Medulla oblongata (tissue), 1 donor: ENCODE measurements at regions not wholly inside any gene's neighbourhood (a gene's known extent, or its start where the extent isn't known, plus 50 kb on each side); places are given as distances from the start of the nearest gene placed in this dataset.

Source experiments
- DNase-seq: peaks from one replicate; pipeline ENCODE4 v3.0.0-alpha.2; 2015; ENCODE audit errors: extremely low spot score

DNA sequence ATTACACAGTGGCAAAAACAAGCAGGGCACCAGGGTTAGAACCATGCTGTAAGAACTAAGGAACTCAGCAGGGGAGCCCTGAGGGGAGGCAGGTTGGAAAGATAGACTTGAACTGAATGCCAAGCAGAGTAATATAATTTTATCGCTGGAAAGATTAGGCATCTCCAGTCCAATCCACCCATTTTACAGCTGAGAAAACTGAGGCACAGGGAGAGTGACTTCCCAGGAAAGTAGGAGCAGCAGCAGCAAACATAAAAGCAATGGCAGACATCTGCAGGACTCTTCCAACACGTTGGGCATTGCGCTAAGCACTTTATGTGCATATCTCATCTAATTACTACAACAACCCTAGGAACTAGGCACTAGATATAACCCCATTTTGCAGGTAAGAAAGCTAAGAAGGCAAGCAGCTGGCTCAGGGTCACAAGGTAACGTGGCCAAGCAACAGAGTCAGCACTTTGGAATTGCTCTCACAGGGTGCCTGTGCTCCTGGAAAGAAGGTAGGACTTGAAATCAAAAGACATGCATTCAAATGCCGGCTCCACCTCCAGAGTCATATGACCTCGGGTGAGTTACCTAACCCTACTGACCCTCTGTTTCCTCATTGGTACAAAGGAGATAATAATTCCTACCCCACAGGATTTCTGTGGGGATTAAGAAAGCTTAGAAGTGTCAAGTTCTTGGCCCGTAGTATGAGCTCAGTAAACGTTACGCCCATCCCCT is 215.3 kb downstream of the BARX2 start:
- DNase-seq, result no peak

DNA sequence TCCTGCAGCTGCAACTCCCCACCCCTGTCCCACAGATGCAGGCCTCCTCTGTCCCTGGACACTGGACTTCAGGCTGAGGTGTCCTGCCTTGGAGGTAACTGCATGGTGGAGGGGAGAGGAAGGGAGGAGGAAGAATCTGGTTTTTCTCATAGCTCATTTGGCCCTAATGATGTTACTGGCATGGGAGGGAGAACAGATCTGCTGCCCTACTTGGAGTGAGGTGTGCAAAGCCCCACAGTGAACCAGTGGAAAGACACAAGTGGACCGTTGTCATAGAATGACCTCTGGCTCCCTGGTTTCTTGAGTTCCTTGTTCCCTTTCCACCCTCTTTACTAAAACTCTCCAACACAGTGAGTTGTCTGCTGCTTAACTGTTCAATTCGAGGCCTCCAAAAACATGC is 215.9 kb downstream of the BARX2 start:
- no peak for DNase-seq

DNA sequence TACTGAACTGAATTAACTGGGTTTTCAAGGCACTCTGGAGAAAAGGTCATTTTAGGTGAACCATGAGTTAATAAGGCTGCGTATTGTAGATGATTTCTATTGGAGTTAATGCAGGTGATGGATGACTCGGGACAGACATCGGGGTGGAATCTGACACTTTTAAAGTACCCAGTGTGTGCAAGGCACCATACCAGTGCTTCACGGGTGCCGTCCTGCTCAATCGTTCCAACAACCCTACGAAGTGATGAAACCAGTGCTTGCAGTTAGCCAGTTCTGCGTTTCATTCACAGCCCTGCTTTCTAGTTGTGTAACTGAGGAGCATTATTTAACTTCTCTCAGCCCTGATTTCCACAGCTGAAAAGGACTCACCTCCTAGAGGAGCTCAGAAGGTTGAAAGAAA is 216.5 kb downstream of the BARX2 start:
- DNase-seq, result no peak

DNA sequence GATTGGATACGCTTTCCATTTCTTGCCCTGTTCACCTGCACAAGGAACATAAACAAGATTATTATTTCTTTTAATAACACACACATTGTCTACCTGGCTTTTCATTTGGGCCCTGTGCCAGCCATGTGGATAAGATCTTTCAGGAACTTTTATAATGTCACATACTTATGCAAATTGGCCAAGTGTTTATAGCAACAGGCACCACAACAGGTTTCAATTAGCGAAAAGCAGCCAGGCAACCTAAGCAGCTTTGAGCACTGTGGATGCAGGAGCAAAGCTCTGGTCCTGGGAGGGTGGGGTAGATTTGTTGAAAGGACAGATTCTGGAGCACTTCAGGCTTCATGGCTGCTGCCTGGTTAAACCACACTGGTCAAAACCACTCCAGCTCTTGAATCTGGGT is 217.4 kb downstream of the BARX2 start:
- DNase-seq, result no peak

DNA sequence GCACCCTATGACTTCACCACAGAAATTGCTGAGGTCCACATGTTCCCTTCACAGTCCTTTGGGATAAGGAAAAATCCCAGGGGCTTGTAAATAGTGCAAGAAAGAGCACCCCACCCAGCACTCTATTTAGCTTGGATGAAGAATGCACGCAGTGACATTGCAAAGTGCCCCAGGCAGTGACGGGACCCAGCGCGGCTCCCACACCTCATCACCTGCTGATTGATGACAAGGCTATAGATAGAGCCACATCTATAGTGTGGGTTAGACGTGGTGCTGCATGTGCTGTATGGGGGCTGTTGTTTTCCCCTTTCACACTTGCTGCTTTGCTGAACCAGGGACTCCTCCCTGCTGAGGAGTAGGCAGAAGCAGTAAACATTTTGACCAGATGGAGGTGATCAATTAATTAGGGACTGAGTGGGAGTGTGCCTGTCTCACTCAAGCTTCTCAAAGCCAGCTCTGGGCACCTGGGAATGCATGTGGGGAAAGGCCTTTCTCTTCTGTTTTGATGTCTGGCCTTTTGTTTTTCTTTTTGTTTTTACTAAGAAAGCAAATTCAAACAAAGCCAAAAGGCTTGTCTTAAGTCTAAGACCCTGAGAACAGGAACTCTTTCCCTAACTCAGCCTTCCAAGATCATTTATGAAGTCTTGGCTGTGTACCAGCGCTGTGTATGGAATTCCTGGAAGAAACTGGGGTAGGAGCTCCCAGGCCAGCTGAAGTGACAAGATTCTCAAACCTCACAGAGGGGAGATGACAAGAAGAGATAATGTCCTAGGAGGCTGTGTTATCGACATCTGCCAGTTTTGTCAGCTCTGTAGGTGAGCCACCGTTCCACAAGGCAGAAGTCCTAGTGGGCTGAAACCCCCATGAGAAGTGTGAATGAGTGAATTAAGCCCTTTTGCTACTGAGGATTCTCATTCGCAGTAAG is 219.7 kb downstream of the BARX2 start:
- DNase-seq, result no peak

DNA sequence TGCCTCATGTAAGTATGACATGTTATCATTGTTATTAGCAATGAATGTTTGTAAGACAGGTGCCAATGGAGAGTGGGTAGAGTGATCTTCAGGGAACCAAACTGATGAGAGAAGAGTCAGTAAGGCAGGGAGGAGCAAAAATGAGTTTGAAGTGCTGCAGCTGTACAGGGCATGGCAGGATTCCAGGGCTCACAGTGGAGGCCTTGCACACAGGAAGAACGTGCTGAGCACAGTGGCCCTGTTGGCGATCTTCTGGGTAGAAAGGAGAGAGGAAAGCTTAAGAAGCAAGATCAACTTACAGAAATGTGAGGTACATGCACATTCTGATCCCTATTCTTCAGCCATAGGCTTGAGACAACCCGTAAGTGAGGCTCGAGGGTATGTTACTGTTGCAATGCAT is 219.3 kb upstream of the TMEM45B start:
- no peak for DNase-seq

DNA sequence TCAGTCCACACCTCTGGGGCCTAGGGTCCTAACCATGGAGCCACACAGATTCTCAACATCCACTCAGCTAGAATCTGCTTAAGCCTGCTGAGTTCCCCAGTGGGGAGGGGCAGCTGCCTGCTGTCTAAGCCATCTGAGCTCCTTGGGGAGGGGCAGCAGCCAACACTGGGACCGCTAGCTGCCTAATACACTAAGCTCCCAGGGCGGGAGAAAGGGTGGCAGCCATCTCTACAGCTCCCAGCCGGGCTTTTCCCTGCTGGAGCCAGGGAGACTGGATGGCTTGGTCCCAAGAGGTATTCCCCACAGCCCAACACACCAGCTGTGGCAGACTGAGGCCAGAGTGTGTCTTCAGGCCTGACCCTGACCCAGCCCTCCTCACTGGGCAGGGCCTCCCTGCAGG is 217.3 kb upstream of the TMEM45B start:
- no peak for DNase-seq

DNA sequence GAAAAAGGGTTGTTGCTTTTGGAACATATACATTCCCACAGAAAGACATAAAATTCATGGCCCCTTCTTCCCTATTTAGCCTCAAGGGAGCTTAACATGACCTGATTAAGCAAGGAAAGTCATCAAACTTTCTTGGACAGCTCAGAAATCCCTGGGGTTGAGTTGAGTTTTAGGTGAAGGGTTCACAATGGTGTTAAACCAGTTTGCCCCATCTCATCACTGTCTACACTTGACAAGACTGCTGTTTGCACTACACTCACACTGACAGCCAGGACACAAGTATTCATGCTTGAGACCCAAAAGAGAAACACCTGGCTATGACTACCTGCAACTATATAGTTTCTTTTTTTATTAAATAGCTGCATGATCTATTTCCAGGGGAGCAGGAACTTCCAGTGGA is 209.8 kb upstream of the TMEM45B start:
- DNase-seq, result no peak

DNA sequence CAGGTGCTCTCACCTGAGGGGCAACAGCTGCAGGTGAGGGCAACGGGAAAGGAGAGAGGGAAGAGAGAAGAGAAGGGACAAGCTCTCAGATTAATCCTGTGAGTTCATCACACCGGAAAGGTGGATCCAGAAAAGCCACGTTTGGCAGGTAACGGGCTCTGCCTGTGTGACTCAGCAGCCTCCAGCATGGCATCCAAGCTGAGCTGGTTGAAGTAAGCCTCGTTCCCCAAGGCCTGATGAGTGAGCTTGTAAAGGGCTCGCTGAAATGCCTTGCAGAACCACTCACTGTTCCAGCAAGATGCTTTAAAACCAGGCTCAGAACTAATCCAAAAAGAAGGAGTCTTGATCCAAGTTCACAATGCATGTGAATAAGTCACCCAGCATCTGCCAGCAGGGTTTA is 206.9 kb upstream of the TMEM45B start:
- DNase-seq, result no peak

DNA sequence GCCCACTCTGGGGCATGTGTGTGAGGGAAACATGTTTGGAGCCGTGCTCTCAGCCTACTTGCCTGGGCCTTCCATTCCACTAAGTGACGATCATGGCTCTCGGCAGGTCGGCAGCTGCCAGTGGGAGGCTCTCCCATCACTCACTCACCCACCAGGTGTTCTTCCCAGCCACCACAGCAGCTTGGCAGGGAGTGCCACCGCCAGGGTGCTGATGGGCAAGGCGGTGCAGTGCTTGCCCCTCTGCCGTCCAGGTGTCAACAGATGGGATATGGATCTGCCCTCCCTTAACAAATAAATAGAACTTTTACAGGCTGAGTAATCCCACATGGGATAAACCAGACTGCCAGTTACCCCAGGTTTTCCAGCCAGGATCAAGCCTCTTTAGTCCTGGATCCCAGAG is 205.5 kb upstream of the TMEM45B start:
- DNase-seq, result no peak

DNA sequence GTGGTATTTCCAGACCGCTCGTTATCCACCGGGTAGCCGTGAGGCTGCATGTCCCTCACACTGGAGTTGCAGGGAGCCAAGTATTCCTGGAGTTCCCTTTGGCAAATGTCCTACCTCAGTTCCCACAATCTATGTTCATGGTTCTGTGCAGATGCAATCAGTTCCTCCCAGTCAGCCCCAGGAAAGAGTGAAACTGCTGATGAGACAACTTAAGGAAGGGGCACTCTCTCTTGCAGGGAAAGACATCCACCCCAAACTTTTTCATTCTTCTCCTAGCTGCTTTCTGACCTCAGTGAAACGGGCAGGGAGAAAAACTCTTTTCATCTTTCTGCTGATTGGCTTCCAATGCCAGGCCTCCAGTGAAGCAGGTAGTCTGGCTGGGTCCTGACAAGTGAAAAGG is 205.1 kb upstream of the TMEM45B start:
- no peak for DNase-seq

DNA sequence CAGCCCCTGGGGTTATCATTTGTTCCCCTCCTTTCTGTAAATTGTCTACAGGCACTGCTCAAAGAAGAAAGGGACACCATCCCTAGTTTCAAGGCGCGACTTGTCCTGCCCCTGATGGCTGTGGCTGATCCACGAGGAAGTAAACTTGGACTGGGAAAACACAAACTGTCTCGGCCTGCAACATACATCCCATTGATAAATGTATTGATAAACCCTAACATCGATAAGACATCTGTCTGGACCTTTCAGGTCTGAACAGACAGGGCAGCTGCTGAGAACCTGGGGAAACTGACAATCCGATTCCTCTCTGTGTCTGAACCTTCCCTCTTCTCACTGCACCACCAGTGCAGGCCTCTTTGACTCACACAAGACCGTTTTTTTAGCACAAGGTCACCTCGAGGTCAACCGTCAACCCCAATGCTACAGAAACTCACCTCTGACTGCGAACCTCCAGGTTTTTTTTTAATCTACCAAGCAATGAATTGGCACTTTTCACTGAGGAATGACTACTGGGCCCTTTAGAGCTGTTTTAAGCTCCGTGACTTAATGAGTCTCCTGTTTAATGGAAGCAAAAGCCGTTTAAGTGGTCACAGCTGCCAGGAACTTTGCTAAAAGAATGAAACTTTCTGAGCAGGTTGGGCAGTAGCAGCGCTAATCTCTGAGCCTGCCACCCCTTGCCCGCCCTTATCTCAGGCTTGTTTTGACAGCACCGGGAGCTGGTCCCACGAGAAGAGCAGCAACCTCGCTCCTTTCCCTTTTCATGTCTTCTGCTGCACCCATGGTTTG is 203.8 kb upstream of the TMEM45B start:
- no peak for DNase-seq

DNA sequence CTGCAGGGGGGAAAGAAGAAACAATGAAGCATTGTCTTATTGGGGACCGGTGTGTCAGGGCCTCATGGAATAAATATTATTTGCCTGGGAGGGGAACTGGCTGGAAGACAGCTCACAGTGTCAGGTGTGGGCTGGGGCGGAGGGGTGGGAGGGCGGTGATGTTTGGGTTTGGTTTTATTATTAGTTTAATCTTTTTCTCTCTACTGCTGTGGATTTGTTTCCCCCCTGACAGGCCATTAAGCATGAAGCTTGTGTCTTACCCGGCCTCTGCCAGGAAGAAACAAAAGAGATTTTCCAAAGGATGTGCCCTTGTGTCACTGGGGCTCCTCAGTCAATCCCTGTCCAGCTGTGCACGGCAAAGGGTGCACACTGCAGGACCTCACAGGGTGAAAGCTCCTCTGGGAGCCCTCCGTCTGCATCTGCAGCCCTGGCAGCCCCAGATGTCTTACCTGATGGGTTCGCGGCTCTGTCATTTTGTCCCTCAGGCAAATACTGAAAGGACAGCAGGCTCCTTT is 203.1 kb upstream of the TMEM45B start:
- DNase-seq, result no peak

DNA sequence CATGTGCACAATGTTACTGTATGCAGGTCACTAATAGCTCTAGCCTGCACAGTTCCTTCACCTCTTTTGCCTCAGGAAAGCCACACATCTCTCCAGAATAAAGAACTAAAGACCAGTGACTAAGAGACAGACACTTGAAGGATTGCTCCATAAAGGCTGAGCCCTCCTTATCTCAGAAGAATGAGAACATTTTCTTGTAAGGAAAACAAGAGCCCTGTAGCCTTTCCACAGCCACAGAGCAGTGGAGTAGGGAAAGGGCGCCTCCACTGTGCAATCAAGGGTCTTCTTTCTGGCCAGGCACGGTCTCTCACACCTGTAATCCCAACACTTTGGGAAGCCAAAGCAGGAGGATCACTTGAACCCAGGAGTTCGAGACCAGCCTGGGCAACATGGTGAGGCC is 202.6 kb upstream of the TMEM45B start:
- DNase-seq, result no peak

DNA sequence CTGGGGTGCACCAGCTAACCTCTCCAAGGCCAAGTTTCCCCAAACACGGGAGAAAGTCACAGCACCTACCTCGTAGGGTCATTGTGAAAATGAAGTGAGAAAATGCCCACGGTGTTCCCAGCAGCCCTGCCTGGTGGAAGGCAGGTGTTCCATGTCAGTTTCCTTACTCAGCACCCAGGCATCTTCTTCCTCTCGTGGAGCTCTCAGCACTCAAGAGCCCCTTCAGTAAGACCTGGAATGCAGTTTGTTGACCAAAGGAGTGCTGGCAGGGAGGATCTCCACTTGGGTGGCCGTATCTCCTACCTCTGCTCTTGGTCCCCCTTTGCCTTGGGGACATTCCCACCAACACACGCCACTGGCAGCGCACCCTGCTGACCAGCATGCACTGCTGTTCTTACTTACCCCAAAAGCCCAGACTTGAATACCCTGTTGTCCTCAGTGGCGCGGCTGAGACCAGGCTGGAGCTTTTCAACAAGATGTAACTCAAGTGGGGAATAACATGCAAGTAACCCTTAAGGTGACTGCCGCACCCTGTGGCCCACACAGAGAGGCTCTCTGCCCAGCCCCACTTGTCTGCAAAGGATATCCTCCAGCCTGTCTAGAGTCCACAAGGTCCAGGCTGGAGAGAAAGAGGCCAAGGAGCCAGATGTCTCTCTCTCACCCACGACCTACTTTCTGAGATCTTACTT is 201.2 kb upstream of the TMEM45B start:
- no peak for DNase-seq

DNA sequence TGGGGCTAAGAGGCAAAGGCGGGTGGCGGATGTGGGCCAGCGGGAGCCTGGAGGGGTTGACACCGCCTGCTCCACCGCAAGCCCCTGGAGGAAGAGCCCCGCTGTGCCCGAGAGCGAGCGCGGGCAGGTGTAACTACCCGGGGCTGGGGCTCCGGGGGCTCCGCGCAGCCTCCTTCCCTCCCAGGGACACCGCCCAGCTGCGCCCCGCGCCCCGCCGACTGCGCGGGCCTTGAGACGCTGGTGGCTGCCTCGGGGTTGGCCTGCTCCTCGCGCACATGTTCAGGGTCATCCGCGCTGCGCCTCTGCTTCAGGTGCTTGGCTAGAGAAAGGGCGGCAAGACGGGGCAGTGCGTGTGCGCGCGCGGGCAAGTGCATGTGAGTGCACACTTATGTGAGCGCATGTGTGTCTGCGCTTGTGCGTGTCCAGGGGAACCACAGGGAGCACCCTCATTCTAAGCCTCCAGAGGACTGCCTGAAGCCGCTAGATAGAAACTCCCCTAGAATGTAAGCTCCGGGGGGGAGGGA is 197.5 kb upstream of the TMEM45B start:
- no peak for DNase-seq

DNA sequence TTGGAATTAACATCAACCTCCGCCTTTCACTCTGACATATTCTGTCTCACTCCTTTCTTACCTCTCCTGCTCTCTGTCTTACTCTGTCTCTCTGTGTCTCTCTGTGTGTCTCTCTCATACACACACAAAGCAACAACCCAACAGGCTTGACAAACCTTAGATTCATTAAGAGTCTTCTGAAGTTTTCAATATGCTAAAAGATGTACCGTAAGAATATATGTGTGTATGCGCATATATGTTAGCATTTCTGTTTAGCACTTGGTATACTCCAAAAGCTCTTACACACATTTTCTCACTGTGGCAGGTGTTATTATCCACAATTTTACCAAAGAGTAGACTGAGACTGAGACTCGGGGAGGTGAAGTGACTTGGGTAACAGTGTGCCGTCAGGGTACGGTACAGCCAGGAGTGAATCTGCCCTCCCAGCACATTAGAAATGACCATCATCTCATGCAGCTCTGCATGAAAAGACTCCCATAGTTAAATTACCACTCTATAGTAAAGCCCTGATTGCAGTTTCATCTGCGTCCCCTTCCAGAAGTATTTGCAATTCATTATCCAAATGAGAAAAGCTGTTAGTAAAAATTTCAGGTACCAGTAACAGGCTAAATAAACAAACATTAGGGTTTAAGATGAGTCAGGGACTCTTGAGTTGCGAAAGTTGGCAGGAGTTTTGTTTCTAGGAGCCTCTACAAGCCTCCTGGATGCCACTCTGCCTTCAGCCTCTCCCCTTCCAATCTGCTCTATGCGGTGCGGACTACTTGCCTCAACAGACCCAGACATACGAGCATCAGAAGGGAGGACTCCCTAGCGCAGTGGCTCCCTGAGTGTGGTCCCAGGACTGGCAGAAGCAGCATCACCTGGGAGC is 195.2 kb upstream of the TMEM45B start:
- no peak for DNase-seq

DNA sequence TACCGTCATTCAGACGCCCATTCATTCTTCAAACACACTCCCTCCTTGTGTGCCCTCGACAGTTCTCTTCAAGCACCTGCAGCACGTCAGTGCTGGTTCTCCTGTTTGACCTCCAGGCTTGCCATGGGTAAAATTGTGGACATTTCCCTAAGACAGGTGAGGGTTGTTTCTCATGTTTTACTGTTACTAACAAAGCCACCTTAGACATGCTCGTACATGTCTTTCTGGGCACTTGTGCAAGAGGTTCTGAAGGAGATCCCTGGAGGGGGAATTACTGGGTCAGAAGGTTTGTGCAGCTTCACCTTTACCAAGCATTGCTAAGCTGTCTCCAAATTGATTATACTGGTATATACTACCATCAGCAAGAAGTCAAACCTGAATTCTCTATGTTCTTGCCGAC is 189.7 kb upstream of the TMEM45B start:
- DNase-seq, result no peak

DNA sequence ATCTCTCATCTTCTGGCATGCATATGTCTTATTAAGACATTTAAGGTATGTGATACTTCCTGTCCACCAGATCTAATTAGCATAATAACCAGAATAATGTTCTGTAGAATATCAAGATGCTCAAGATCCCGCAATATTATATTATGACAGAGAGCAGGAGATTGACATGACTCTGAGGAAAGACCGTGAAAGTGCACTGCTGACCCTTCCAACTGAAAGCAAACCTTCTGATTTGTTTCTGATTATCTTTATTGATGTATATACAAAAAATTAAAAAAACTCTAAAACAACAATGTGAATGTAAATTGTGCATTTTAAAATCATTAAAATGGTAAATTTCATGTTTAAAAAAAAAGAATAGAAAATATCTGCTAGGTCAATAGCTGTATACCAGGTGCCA is 184.4 kb upstream of the TMEM45B start:
- no peak for DNase-seq

DNA sequence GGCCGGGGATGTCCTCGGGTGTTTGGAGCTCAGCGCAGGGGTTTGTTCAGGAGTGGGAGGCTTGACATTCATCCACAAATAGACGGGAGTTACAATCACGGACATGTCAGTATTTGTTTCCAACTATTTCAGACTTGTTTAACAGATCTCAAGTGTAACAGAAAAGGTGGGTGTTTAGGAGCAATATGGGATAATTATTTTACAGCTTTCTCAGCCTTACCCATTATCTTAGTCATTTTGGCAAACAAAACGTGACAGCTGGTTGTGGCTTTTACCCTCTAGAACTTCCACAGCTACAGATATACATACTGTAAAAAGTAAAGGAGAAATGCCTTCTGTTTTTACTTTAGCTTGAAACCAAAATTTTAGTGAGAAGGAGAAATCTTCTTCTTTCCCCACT is 178.7 kb upstream of the TMEM45B start:
- no peak for DNase-seq
